HAP-1 (cell line): ENCODE measurements at regions not wholly inside any gene's neighbourhood (a gene's known extent, or its start where the extent isn't known, plus 50 kb on each side); places are given as distances from the start of the nearest gene placed in this dataset.

ENCODE experiments used
- DNase-seq, 2 experiments: peaks; one replicate each; pipeline ENCODE4 v3.0.0-alpha.2; 2016 to 2020; ENCODE audit warnings: low spot score in 2 of 2
- H3K27me3 ChIP-seq: fragments of 250-450 bp; sonication (Bioruptor Pico); 2 replicates; pipeline ENCODE4 v1.5.1; 2020; ENCODE audit warnings: low read depth, mild to moderate bottlenecking, moderate library complexity
- H3K36me3 ChIP-seq: fragments of 250-450 bp; sonication (Bioruptor Pico); replicated peaks from 2 replicates; pipeline ENCODE4 v1.5.1; 2020; ENCODE audit warnings: mild to moderate bottlenecking
- H3K4me1 ChIP-seq: fragments of 250-450 bp; sonication (Bioruptor Pico); 2 replicates; pipeline ENCODE4 v1.5.1; 2020; ENCODE audit warnings: mild to moderate bottlenecking
- H3K4me3 ChIP-seq: fragments of 250-450 bp; sonication (Bioruptor Pico); 2 replicates; pipeline ENCODE4 v1.5.1; 2020; ENCODE audit warnings: mild to moderate bottlenecking, moderate library complexity
- H3K9me3 ChIP-seq: fragments of 250-450 bp; sonication (Bioruptor Pico); 2 replicates; pipeline ENCODE4 v1.5.1; 2020; ENCODE audit warnings: mild to moderate bottlenecking, moderate library complexity
- in situ Hi-C: fragments of 300-500 bp; cut with MboI; formaldehyde crosslinking; loops from 3 replicates; pipeline ENCODE4 v1.14.3; 2020; ENCODE audit warnings: low sequenced_read_pairs, inconsistent platforms, mixed read lengths

DNA sequence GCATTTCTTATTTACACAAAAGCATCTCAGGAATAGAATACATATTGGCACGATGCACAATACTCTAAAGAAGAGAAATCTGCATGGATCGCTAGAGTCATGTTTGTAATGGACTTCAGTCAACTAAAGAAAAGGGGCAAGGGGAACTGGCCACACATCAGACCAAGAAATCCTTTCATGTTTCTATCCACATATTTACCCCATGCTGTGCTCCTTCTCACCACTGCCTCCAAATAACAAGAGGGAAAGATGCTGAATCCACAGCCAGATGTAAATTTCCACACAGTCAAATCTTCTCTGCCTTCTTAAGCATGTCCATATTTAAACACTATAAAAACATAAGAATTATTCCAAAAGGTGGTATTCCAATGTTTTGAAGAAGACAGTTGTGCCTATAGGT is 67.6 kb downstream of the COX18 start:
- no peaks in the 10 kb centered on the region for H3K4me1 ChIP-seq
- in situ Hi-C loops: loop anchor here (25.0 kb wide), 2 partner anchors 490 to 690 kb away; no protein-coding TSS in a partner anchor
- H3K9me3 ChIP-seq: no peaks in the 10 kb centered on the region
- H3K27me3 ChIP-seq: no peaks in the 10 kb centered on the region; the same call in 1 of the 2 replicates
- no peak for DNase-seq
- H3K4me3 ChIP-seq: no peak overlapping the region
- no peaks in the 10 kb centered on the region for H3K36me3 ChIP-seq

DNA sequence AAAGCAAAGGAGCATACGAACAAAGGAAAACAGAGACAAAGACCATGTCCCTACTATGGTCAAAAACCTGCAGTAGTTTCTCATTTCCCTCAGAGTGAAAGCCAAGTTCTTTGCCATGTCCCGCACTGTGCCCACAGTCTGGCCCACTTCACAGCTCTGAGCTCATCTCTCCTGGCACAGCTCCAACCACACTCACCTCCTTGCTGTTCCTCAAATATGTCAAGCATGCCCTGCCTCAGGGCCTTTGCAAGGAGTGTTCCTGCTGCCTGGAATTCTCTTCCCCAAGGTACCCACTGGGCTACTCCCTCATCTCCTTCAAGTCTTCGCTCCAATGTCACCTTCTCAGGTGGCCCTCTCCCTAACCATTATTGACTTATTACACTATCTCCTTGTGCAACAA is 72.1 kb downstream of the COX18 start:
- in situ Hi-C loops: no loop called here
- DNase-seq: no peak
- Histone ChIP-seq H3K9me3 (no peaks in the 10 kb centered on the region), H3K4me3 (no peak overlapping the region), H3K4me1 (no peaks in the 10 kb centered on the region), H3K27me3 (no peaks in the 10 kb centered on the region), H3K36me3 (no peaks in the 10 kb centered on the region)

DNA sequence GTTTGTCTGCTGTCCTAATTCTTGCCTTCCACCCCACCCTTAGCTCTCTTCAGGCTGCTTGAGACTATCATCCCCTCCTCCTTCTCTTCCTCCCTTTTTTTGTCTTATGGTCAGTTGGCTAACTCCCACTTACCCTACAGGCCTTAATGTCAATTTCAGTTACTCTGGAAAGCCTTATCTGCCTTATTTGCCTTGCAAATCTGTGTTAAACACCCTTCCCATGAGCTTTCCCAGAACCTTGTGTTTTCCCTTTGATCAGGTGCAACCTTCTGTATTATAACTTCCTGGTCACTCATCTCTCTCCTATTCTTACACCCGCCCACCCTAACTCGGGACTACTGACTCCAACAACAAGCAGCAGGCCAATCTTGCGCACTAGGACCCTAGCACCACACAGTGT is 74.8 kb downstream of the COX18 start:
- Histone ChIP-seq H3K4me1 (no peaks in the 10 kb centered on the region), H3K9me3 (no peaks in the 10 kb centered on the region), H3K27me3 (peaks cover 8% of the 10 kb centered on the region; the same call in 1 of the 2 replicates), H3K4me3 (no peak overlapping the region), H3K36me3 (no peaks in the 10 kb centered on the region)
- in situ Hi-C loops: no loop called here
- no peak for DNase-seq

DNA sequence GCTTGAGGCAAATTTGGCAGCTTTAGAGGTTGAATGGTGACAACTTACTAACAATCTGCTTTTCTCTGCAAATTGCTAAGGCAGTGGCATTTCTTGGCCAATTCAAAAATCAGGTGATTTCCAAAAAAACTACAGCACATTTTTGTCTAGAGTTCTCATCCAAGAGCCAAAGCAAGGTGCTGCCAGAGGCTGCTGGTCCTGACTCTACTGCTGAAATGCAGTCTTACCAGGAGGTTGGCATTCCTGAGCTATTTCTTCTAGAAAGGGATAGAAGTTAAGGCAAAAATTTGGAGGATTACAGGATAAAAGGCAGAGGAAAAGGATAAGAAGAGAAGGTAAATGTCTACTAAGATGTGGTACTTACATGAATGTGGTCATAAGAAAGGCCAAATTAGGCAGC is 75.6 kb downstream of the COX18 start:
- H3K4me3 ChIP-seq: no peak overlapping the region
- H3K9me3 ChIP-seq: no peaks in the 10 kb centered on the region
- no peak for DNase-seq
- in situ Hi-C loops: no loop called here
- H3K27me3 ChIP-seq: peaks cover 8% of the 10 kb centered on the region; the same call in 1 of the 2 replicates
- H3K36me3 ChIP-seq: no peaks in the 10 kb centered on the region
- no peaks in the 10 kb centered on the region for H3K4me1 ChIP-seq

DNA sequence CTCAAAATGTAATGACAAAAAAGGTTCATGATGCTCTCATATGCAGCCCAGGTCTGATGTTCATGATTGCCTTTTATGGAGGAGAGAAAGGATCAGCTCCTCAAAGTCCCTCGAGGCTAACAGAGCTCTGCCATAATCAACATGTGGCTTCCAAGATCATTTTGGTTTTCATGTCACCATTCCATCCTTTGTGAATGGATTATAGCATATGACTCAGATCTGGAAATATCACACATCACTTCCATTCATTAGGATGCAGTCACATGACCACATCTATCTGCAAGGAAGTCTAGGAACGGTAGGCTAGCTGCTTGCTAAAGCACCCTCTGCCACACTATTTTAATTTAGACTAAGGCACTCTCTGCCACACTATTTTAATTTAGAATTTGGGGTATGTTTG is 77.6 kb downstream of the COX18 start:
- Histone ChIP-seq H3K36me3 (no peaks in the 10 kb centered on the region), H3K9me3 (no peaks in the 10 kb centered on the region), H3K4me1 (no peaks in the 10 kb centered on the region), H3K4me3 (no peak overlapping the region), H3K27me3 (peaks cover 12% of the 10 kb centered on the region)
- in situ Hi-C loops: no loop called here
- no peak for DNase-seq

DNA sequence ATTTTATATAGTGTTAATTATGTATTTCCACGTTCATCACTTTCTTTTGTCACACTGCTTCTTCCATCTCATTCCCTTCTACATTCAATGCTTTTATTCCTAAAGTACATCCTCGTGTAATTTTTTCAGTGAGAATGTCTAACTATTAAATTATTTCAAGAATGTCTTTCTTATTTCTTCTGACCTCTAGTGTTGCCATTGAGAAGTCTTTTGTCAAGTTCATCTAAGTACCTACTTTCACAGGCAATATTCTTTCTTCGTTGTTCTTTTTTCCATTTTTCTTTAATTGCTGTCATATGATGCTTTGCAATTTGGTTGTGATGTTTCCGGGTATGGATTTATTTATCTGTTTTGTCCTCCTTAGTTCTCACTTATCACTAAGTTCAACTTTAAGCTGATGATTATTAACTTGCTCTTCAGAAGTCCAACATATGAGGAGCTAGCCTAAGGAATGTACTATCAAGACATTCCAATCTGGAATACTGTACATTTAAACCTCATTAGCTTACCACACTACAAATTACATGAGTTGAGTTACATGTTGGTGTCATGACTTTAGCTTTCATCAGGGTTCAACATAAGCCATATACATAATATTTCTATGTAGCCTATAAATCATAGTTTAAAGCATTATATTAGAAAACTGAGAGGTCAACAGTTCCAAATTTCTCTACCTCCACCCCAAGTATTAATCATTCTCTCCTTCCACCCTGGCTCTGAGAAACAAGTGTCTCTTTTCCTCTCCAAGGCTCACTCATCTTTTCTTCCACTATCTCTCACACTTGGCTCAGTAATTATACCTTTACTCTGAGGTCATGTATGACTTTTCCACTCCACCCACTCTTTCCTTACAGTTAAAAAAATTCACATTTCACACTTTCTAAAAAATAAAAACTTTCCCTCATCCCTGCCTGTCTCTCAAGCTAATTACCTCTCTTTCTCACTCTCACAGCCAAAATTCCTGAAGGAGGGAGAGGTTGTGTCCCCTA is 81.5 kb downstream of the COX18 start:
- in situ Hi-C loops: no loop called here
- Histone ChIP-seq H3K27me3 (peaks cover 31% of the 10 kb centered on the region), H3K4me3 (no peak overlapping the region), H3K4me1 (peaks cover 6% of the 10 kb centered on the region), H3K9me3 (no peaks in the 10 kb centered on the region), H3K36me3 (no peaks in the 10 kb centered on the region)
- no peak for DNase-seq

DNA sequence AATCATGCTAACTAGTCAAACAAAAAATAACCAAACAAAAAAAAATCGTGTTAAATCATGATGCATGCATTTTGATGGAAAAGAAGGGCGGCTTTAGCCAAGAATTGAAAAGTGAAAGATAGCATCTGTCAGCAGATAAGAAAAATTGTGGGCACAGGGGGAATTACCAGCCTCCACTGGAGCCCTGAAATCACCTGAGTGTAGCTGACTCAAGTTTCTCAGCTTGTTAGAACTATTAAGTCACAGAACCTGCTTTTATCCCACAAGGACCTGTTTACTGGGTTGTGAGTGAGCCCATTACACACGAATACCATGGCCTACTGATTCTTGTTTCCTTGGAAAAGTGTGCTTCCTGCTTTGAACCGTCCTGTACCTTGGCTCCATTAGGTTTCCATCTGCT is 85.2 kb downstream of the COX18 start:
- no peaks in the 10 kb centered on the region for H3K36me3 ChIP-seq
- no peaks in the 10 kb centered on the region for H3K9me3 ChIP-seq
- peaks cover 6% of the 10 kb centered on the region for H3K4me1 ChIP-seq
- no peak overlapping the region for H3K4me3 ChIP-seq
- in situ Hi-C loops: no loop called here
- peaks cover 31% of the 10 kb centered on the region for H3K27me3 ChIP-seq
- no peak for DNase-seq

DNA sequence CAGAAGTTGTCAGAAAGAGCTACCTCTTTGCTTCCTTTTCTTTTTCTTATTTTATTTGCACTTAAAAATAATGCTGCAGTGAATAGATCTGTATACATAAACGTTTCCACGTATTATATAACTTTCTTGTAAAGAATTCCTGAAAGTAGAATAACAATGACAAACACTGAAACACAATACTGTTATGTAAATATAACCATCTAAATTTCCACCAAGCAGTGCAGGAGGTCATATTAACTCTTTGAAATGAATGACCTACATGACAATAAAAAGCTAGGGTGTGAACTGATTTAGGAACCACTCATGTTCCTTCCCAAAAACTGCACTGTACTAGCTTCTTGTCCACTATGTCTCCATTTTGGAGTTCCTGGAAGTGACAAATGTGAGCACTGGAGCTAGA is 85.8 kb downstream of the COX18 start:
- H3K36me3 ChIP-seq: no peaks in the 10 kb centered on the region
- H3K4me3 ChIP-seq: no peak overlapping the region
- H3K4me1 ChIP-seq: peaks cover 6% of the 10 kb centered on the region
- peak in 1 of 2 experiments; percentile 75 for DNase-seq
- in situ Hi-C loops: no loop called here
- H3K27me3 ChIP-seq: peaks cover 31% of the 10 kb centered on the region
- no peaks in the 10 kb centered on the region for H3K9me3 ChIP-seq

DNA sequence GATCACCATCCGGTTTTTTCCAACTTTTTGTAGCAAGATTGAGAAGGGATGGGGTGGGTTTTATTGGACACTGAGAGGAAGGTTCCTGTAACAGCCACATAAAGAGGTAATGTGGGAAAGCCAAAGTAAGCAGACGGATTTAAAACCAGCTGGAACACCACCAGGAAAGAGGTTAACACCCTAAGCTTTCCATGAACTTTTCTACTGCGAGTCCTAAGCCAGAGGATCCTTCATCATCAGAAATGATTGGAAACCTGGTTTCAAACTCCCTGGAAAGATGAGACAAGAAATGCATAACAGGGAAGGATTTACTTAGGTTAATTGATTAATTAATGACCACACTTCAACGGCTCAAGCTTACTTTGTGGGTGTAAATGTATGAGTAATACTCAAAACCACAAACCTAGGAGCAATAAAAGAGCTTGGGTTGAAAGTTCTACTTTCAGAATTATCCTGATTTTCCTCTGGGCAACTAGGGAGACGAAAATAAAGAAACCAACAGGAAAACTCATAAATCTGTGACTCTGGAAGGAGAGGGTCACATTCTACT is 91.5 kb downstream of the COX18 start:
- no peaks in the 10 kb centered on the region for H3K9me3 ChIP-seq
- DNase-seq: no peak
- peaks cover 7% of the 10 kb centered on the region; the same call in 1 of the 2 replicates for H3K27me3 ChIP-seq
- no peaks in the 10 kb centered on the region for H3K36me3 ChIP-seq
- peaks cover under 1% of the 10 kb centered on the region; the same call in 1 of the 2 replicates for H3K4me1 ChIP-seq
- no peak overlapping the region for H3K4me3 ChIP-seq
- in situ Hi-C loops: no loop called here

DNA sequence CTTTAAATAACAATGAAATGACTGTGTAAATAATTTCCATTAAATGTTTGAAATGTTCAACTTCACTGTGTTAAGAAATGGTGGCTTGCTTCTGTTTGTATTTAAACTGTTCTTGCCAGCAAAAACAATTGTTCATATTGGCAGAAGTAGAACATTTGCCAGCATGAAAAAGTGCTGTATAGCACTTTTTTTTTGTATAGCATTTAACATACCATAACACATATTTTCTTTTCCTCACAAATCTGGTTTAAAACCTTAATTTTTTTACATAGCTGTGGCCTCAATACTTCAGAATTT is 94.1 kb downstream of the COX18 start:
- Histone ChIP-seq H3K9me3 (no peaks in the 10 kb centered on the region), H3K27me3 (peaks cover 6% of the 10 kb centered on the region; the same call in 1 of the 2 replicates), H3K36me3 (no peaks in the 10 kb centered on the region), H3K4me3 (no peak overlapping the region), H3K4me1 (no peaks in the 10 kb centered on the region)
- in situ Hi-C loops: no loop called here
- no peak for DNase-seq

DNA sequence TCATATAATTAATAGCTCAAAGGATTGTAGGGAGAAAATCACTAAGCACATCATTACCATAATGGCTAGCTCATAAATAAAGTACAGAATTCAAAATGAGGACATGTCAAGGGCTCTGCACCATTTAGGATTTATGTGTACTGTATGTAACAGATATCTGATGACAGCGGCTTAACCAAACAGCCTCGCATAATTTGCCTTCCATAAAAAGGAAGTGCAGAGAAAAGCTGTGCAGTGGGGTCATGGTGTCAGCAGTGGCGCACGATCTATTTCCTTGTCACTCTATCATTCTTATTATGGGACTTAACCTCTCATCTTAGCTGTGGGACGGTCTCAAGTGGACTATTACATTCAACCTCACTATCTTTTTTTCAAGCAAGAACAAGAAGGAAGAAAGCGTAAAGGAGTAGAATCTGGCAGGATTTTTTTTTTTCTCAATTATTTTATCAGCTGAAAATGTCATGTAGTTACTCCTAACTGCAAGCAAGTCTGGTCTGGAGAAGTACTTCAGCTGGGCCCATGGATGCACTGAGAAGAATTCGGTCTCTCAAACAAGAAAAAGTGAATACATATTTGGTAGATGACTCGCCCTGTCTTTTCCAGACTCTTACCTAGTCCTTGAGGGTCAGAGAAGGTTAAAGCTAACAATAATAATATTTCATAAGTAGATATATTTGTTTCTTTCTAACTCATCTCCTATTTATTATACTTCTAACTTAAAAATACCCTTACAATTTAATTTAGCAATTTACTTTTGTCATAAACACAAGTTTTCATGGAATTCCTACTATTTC is 94.6 kb downstream of the COX18 start:
- no peak for DNase-seq
- Histone ChIP-seq H3K27me3 (peaks cover under 1% of the 10 kb centered on the region; the same call in 1 of the 2 replicates), H3K4me1 (no peaks in the 10 kb centered on the region), H3K4me3 (no peak overlapping the region), H3K36me3 (no peaks in the 10 kb centered on the region), H3K9me3 (no peaks in the 10 kb centered on the region)
- in situ Hi-C loops: no loop called here

DNA sequence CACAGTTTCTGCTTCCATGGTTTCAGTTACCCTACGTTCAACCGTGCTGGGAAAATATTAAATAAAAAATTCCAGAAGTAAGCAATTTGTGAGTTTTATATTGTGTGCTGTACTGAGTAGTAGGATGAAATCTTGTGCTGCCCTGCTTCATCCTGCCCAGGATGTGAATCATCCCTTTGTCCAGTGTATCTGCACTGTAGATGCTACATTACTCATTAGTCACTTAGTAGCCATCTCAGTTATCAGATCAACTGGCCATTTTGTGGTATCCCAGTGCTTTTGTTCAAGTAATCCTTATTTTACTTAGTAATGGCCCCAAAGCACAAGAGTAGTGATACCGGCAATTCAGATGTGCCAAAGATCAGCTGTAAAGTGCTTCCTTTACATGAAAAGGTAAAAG is 97.9 kb downstream of the COX18 start:
- Histone ChIP-seq H3K9me3 (no peaks in the 10 kb centered on the region), H3K4me3 (no peak overlapping the region), H3K27me3 (no peaks in the 10 kb centered on the region), H3K4me1 (no peaks in the 10 kb centered on the region), H3K36me3 (no peaks in the 10 kb centered on the region)
- in situ Hi-C loops: no loop called here
- no peak for DNase-seq

DNA sequence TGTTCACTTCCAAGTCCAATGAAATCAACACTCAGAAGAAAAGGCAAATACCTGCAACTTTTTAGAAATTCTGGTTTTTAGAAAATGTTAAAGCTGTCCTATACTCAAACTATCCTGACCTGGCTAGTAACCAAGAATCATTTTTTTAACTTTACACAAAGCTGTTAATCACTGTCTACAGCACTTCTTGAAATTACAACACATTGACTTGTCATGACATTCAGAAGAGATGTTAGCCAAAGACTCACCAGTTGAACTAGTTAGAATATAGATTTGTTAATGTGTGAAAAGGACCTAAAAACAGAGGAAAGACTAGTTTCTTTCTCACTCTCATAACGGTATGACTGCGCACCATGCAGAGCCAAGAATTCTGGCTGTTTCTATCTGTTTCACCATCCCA is 98.8 kb downstream of the COX18 start:
- no peaks in the 10 kb centered on the region for H3K9me3 ChIP-seq
- no peaks in the 10 kb centered on the region for H3K36me3 ChIP-seq
- in situ Hi-C loops: no loop called here
- no peaks in the 10 kb centered on the region for H3K4me1 ChIP-seq
- DNase-seq: no peak
- H3K27me3 ChIP-seq: no peaks in the 10 kb centered on the region
- no peak overlapping the region for H3K4me3 ChIP-seq

DNA sequence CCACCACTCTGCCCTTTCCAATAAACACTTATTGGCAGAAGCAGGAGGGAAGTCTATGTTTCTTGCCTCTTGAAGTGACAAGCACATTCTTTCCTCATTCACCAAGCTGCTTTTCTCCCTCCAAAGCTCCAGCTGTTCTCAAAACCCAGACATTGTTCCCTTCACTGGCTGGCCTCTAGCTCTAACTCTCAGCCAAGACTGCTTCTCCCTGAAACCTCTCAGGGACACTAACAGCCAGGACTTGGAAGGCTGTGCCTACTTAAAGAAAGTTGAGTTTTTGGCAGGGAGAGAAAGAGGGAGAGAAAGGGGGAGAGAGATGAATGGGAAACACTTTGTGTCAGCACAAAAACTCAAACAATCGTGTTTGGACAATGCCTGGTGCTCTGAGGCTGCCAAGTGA is 99.5 kb downstream of the COX18 start:
- no peak overlapping the region for H3K4me3 ChIP-seq
- in situ Hi-C loops: no loop called here
- H3K27me3 ChIP-seq: no peaks in the 10 kb centered on the region
- DNase-seq: no peak
- no peaks in the 10 kb centered on the region for H3K4me1 ChIP-seq
- no peaks in the 10 kb centered on the region for H3K36me3 ChIP-seq
- no peaks in the 10 kb centered on the region for H3K9me3 ChIP-seq
